WTC11 (cell line): ENCODE measurements at regions not wholly inside any gene's neighbourhood (a gene's known extent, or its start where the extent isn't known, plus 50 kb on each side); places are given as distances from the start of the nearest gene placed in this dataset.

ENCODE experiments used
- CTCF ChIP-seq: fragments of 200-600 bp; IDR thresholded peaks from 2 replicates; pipeline ENCODE4 v1.8.0; 2022; ENCODE audit warnings: antibody characterized with exemption
- ELF4 ChIP-seq: sonication (generic); formaldehyde crosslinking; IDR thresholded peaks from 2 replicates; pipeline ENCODE4 v1.8.1; 2022; ENCODE audit warnings: low read depth, mild to moderate bottlenecking, moderate library complexity, missing genetic modification reagents
- FOXP4 ChIP-seq: sonication (generic); formaldehyde crosslinking; IDR thresholded peaks from 2 replicates; pipeline ENCODE4 v1.8.0; 2022; ENCODE audit warnings: mild to moderate bottlenecking, missing genetic modification reagents
- JUN ChIP-seq: sonication (generic); formaldehyde crosslinking; IDR thresholded peaks from 2 replicates; pipeline ENCODE4 v1.8.0; 2023; ENCODE audit warnings: mild to moderate bottlenecking, missing genetic modification reagents
- KAT7 ChIP-seq: sonication (generic); formaldehyde crosslinking; IDR thresholded peaks from 2 replicates; pipeline ENCODE4 v1.8.1; 2023; ENCODE audit warnings: missing genetic modification reagents, mild to moderate bottlenecking, borderline replicate concordance
- MAX ChIP-seq: sonication (generic); formaldehyde crosslinking; IDR thresholded peaks from 2 replicates; pipeline ENCODE4 v1.8.0; 2022; ENCODE audit warnings: mild to moderate bottlenecking, missing genetic modification reagents
- TCF7 ChIP-seq: sonication (generic); formaldehyde crosslinking; IDR thresholded peaks from 2 replicates; pipeline ENCODE4 v1.8.0; 2022; ENCODE audit warnings: mild to moderate bottlenecking, low read depth, missing genetic modification reagents, moderate library complexity
- TEAD4 ChIP-seq: sonication (generic); formaldehyde crosslinking; IDR thresholded peaks from 2 replicates; pipeline ENCODE4 v1.8.0; 2022; ENCODE audit warnings: mild to moderate bottlenecking, missing genetic modification reagents
- USF2 ChIP-seq: sonication (generic); formaldehyde crosslinking; IDR thresholded peaks from 2 replicates; pipeline ENCODE4 v1.8.1; 2023; ENCODE audit warnings: mild to moderate bottlenecking, missing genetic modification reagents, moderate library complexity
- ZSCAN18 ChIP-seq: fragments of 250-450 bp; sonication (Bioruptor Pico); IDR thresholded peaks from 2 replicates; pipeline ENCODE4 v2.1.2; 2022; ENCODE audit warnings: mild to moderate bottlenecking, moderate library complexity

- TF ChIP-seq MAX (CRISPR knock-in tag) (no peak), JUN (no peak), ZSCAN18 (CRISPR knock-in tag) (no peak), KAT7 (CRISPR knock-in tag) (no peak), CTCF (no peak), ELF4 (CRISPR knock-in tag) (no peak), USF2 (CRISPR knock-in tag) (no peak), TEAD4 (CRISPR knock-in tag) (no peak), FOXP4 (CRISPR knock-in tag) (no peak), TCF7 (CRISPR knock-in tag) (no peak)
These were observed 305.0 kb downstream of the PTH2R start for GRCh38 chr2:208711598-208711997.
